ENCODE measurements at regions not wholly inside any gene's neighbourhood (a gene's known extent, or its start where the extent isn't known, plus 50 kb on each side); places are given as distances from the start of the nearest gene placed in this dataset.

DNA sequence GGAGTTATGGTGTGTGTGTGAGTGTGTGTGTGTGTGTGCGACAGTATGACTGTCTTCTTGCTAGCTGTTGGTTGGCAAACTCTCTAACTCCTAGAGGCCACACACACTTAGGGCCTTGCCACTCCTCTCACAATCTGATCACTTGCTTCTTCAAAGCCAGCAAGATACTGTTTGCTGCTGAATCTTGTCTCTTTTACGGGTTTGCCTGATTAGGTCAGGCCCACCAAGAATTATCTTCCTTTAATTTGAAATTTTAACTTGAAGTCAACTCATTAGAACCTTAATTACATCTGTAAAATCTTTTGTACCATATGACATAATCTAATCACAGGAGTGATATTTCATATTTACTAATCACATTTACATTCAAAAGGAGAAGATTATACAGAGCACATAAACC, 359.2 kb upstream of the SGCG start:
- no peak for TF ChIP-seq RFX5 (IDR thresholded peaks at IDR 0.05; ENCODE audit: low read length)
- no peak for TF ChIP-seq GATA2 (CRISPR knock-in tag; IDR thresholded peaks at IDR 0.05)
- TF ChIP-seq, protein P1, sequence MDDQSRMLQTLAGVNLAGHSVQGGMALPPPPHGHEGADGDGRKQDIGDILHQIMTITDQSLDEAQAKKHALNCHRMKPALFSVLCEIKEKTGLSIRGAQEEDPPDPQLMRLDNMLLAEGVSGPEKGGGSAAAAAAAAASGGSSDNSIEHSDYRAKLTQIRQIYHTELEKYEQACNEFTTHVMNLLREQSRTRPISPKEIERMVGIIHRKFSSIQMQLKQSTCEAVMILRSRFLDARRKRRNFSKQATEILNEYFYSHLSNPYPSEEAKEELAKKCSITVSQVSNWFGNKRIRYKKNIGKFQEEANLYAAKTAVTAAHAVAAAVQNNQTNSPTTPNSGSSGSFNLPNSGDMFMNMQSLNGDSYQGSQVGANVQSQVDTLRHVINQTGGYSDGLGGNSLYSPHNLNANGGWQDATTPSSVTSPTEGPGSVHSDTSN (IDR thresholded peaks at IDR 0.05) = no peak
- TF ChIP-seq, protein P2, sequence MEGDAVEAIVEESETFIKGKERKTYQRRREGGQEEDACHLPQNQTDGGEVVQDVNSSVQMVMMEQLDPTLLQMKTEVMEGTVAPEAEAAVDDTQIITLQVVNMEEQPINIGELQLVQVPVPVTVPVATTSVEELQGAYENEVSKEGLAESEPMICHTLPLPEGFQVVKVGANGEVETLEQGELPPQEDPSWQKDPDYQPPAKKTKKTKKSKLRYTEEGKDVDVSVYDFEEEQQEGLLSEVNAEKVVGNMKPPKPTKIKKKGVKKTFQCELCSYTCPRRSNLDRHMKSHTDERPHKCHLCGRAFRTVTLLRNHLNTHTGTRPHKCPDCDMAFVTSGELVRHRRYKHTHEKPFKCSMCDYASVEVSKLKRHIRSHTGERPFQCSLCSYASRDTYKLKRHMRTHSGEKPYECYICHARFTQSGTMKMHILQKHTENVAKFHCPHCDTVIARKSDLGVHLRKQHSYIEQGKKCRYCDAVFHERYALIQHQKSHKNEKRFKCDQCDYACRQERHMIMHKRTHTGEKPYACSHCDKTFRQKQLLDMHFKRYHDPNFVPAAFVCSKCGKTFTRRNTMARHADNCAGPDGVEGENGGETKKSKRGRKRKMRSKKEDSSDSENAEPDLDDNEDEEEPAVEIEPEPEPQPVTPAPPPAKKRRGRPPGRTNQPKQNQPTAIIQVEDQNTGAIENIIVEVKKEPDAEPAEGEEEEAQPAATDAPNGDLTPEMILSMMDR (IDR thresholded peaks at IDR 0.05) = no peak
- no peak for TF ChIP-seq POLR2AphosphoS5 (IDR thresholded peaks at IDR 0.05; ENCODE audit: low read depth, low read length)
- TF ChIP-seq FOXM1 (IDR thresholded peaks at IDR 0.05; ENCODE audit: low read depth) = no peak
- no peak for TF ChIP-seq ELF1 (IDR thresholded peaks at IDR 0.05)

All from SK-N-SH (cell line).